Osteoblast (primary cell): ENCODE measurements at regions not wholly inside any gene's neighbourhood (a gene's known extent, or its start where the extent isn't known, plus 50 kb on each side); places are given as distances from the start of the nearest gene placed in this dataset.
"Not testable (repeated sequence)": the region's sequence is repeated elsewhere in the genome, so short reads cannot be mapped to it uniquely, and the experiment has no call there.

Experiments
- DNase-seq: peaks from one replicate; pipeline ENCODE4 v3.0.0; 2011; ENCODE audit warnings: low spot score, mixed read lengths; ENCODE audit not compliant: insufficient read length; ENCODE audit errors: missing footprints
- H2AFZ ChIP-seq: 2 replicates; pipeline ENCODE4 v1.6.0; 2011; ENCODE audit warnings: mild to moderate bottlenecking, low read length
- H3K27ac ChIP-seq: 2 replicates; pipeline ENCODE4 v1.5.1; 2011; ENCODE audit warnings: mild to moderate bottlenecking, low read depth, low read length, moderate library complexity
- H3K27me3 ChIP-seq: 2 replicates; pipeline ENCODE4 v1.6.0; 2012; ENCODE audit warnings: mild to moderate bottlenecking, control low read depth, inconsistent platforms, low read length, moderate library complexity; ENCODE audit not compliant: insufficient read depth
- H3K36me3 ChIP-seq: 2 replicates; pipeline ENCODE4 v1.5.1; 2011; ENCODE audit warnings: mild to moderate bottlenecking, low read length, control low read depth, moderate library complexity; ENCODE audit not compliant: insufficient read depth
- H3K4me1 ChIP-seq: 2 replicates; pipeline ENCODE4 v1.5.1; 2011; ENCODE audit warnings: mild to moderate bottlenecking, low read length, control low read depth, moderate library complexity; ENCODE audit not compliant: insufficient read depth
- H3K4me2 ChIP-seq: 2 replicates; pipeline ENCODE4 v1.6.0; 2011; ENCODE audit warnings: mild to moderate bottlenecking, low read length; ENCODE audit not compliant: insufficient read depth
- H3K4me3 ChIP-seq: fragments of 200-600 bp; sonication (generic); 3 replicates; pipeline ENCODE4 v1.5.1; 2012; ENCODE audit warnings: mild to moderate bottlenecking, low read length, inconsistent platforms; ENCODE audit not compliant: insufficient read depth
- H3K79me2 ChIP-seq: 2 replicates; pipeline ENCODE4 v1.6.0; 2012; ENCODE audit warnings: mild to moderate bottlenecking, low read length, control low read depth, inconsistent platforms; ENCODE audit not compliant: insufficient read depth
- H3K9me3 ChIP-seq: 2 replicates; pipeline ENCODE4 v1.5.1; 2011; ENCODE audit warnings: low read depth, low read length, control low read depth
- H4K20me1 ChIP-seq: 2 replicates; pipeline ENCODE4 v1.6.0; 2012; ENCODE audit warnings: mild to moderate bottlenecking, low read length, control low read depth; ENCODE audit not compliant: insufficient read depth
- TF ChIP-seq, protein P1 (sequence below): IDR thresholded peaks from 2 replicates; pipeline ENCODE4 v1.5.1; 2011; ENCODE audit warnings: mild to moderate bottlenecking, low read depth, low read length, moderate library complexity; ENCODE audit errors: extremely low read depth

DNA sequence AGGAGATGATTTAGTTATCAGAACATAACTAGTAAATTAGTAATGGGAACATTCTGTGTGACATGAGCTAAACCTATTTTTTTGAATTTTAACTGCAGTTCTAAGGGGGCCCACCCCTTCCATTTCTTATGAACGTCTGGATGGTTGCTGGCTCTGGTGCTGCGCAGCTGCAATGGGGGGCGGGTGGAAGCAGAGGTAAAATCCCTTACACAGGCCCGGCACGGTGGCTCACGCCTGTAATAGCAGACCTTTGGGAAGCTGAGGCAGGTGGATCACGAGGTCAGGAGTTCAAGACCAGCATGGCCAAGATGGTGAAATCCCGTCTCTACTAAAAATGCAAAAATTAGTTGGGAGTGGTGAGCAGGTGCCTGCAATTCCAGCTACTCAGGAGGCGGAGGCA is 151.5 kb downstream of the GALR1 start:
- no peak overlapping the region for H3K27ac ChIP-seq
- no peaks in the 10 kb centered on the region for H4K20me1 ChIP-seq
- TF ChIP-seq, protein P1, sequence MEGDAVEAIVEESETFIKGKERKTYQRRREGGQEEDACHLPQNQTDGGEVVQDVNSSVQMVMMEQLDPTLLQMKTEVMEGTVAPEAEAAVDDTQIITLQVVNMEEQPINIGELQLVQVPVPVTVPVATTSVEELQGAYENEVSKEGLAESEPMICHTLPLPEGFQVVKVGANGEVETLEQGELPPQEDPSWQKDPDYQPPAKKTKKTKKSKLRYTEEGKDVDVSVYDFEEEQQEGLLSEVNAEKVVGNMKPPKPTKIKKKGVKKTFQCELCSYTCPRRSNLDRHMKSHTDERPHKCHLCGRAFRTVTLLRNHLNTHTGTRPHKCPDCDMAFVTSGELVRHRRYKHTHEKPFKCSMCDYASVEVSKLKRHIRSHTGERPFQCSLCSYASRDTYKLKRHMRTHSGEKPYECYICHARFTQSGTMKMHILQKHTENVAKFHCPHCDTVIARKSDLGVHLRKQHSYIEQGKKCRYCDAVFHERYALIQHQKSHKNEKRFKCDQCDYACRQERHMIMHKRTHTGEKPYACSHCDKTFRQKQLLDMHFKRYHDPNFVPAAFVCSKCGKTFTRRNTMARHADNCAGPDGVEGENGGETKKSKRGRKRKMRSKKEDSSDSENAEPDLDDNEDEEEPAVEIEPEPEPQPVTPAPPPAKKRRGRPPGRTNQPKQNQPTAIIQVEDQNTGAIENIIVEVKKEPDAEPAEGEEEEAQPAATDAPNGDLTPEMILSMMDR = no peak
- H3K36me3 ChIP-seq = no peaks in the 10 kb centered on the region
- no peaks in the 10 kb centered on the region for H3K79me2 ChIP-seq
- H3K4me3 ChIP-seq = no peak overlapping the region
- H3K9me3 ChIP-seq = no peaks in the 10 kb centered on the region
- H3K27me3 ChIP-seq = no peaks in the 10 kb centered on the region
- H3K4me2 ChIP-seq = no peak overlapping the region
- no peak for DNase-seq
- H3K4me1 ChIP-seq = no peaks in the 10 kb centered on the region
- H2AFZ ChIP-seq = no peak overlapping the region

DNA sequence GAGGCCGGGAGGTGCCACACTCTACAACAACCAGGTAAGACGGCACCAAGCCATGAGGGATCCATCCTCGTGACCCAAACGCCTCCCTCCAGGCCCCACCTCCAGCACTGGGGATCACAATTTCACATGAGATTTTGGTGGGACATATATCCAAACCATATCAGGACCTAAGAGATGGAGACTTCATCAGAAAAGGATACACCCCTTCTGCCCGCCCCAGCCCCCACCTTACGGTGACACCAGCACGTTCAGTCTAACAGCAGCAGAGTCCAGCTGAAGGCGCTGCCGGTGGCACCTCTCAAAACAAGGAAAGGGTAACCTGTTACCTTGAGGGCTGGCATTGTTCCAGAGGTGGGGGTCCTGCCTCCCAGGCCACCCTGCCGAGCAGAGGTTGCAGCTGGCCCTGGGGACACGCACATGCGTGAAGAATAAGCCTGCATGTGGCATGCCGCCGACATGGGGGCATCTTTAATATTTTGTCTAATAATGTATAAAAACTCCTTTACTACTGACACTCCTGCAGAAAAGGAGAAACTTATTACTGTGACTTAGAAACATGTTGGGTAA is 154.4 kb downstream of the GALR1 start:
- Histone ChIP-seq H3K79me2 (no peaks in the 10 kb centered on the region), H3K4me3 (no peak overlapping the region), H3K4me1 (no peaks in the 10 kb centered on the region), H3K9me3 (peaks cover 2% of the 10 kb centered on the region), H3K36me3 (no peaks in the 10 kb centered on the region), H2AFZ (no peak overlapping the region), H3K27ac (no peak overlapping the region), H3K4me2 (no peak overlapping the region), H3K27me3 (no peaks in the 10 kb centered on the region), H4K20me1 (no peaks in the 10 kb centered on the region)
- DNase-seq = no peak
- TF ChIP-seq, protein P1 = no peak

DNA sequence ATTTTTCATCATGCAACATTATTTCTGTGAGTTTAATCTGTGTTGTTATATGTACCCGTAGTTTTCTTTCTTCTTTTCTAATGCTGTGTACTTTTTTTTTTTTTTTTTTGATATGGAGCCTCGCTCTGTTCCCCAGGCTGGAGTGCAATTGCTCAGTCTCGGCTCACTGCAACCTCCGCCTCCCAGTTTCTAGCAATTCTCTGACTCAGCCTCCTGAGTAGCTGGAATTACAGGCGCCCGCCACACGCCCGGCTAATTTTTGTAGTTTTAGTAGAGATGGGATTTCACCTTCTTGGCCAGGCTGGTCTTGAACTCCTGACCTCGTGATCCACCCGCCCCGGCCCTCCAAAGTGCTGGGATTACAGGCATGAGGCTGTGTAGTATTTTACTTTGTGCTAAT is 155.4 kb downstream of the GALR1 start:
- DNase-seq = no peak
- Histone ChIP-seq H4K20me1 (no peaks in the 10 kb centered on the region), H2AFZ (no peak overlapping the region), H3K27ac (no peak overlapping the region), H3K4me2 (no peak overlapping the region), H3K9me3 (peaks cover 2% of the 10 kb centered on the region), H3K36me3 (no peaks in the 10 kb centered on the region), H3K79me2 (no peaks in the 10 kb centered on the region), H3K27me3 (no peaks in the 10 kb centered on the region), H3K4me1 (no peaks in the 10 kb centered on the region), H3K4me3 (no peak overlapping the region)
- TF ChIP-seq, protein P1 = no peak

DNA sequence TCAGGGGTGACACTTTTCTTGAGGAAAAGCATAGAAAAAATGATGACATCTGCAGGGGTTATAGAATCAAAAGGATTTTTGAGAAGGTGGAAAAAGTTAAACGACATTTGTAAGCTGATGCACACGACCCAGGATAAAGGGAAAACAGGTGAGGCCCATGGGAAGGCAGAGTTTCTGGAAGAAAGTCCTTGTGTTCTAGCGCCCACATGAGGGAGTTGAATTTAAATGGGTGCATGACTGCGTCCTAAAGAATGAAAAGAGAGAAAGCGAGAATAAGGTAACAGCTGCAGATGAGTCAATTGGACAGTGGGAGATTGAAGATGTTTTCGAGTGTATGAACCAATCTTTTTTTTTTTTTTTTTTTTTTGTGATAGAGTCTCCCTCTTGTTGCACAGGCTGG is 158.1 kb downstream of the GALR1 start:
- no peak overlapping the region for H2AFZ ChIP-seq
- peaks cover 2% of the 10 kb centered on the region for H3K9me3 ChIP-seq
- H3K4me2 ChIP-seq = no peak overlapping the region
- H3K27ac ChIP-seq = no peak overlapping the region
- H3K36me3 ChIP-seq = no peaks in the 10 kb centered on the region
- H3K27me3 ChIP-seq = no peaks in the 10 kb centered on the region
- no peaks in the 10 kb centered on the region for H3K4me1 ChIP-seq
- H3K79me2 ChIP-seq = no peaks in the 10 kb centered on the region
- TF ChIP-seq, protein P1 = no peak
- no peaks in the 10 kb centered on the region for H4K20me1 ChIP-seq
- DNase-seq = no peak
- no peak overlapping the region for H3K4me3 ChIP-seq

DNA sequence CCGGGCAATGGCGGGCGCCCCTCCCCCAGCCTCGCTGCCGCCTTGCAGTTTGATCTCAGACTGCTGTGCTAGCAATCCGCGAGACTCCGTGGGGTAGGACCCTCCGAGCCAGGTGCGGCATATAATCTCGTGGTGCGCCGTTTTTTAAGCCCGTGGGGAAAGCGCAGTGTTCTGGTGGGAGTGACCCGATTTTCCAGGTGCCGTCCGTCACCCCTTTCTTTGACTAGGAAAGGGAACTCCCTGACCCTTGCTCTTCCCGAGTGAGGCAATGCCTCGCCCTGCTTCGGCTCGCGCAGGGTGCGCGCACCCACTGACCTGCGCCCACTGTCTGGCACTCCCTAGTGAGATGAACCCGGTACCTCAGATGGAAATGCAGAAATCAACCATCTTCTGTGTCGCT is 171.9 kb downstream of the GALR1 start:
- H3K4me1 ChIP-seq, DNase-seq, H2AFZ ChIP-seq, H3K4me2 ChIP-seq, H3K27ac ChIP-seq, H3K27me3 ChIP-seq, H4K20me1 ChIP-seq, H3K36me3 ChIP-seq, H3K9me3 ChIP-seq, H3K4me3 ChIP-seq, H3K79me2 ChIP-seq: not testable (repeated sequence)
